ENCODE measurements at regions not wholly inside any gene's neighbourhood (a gene's known extent, or its start where the extent isn't known, plus 50 kb on each side); places are given as distances from the start of the nearest gene placed in this dataset.

GRCh38 chr2:120440521-120441350 is 94.8 kb downstream of the INHBB start:
- DNase-seq (ENCODE audit: low read depth in 2 of 2), result no peak

- DNase-seq (ENCODE audit: low read depth in 2 of 2), result no peak
Measured at GRCh38 chr2:120441351-120441700, 95.4 kb downstream of the INHBB start.

- DNase-seq (ENCODE audit: low read depth in 2 of 2), result no peak
Measured at GRCh38 chr2:120441744-120442471, 96.0 kb downstream of the INHBB start.

GRCh38 chr2:120442541-120442922 is 96.6 kb downstream of the INHBB start:
- no peak for DNase-seq (ENCODE audit: low read depth in 2 of 2)

- DNase-seq (ENCODE audit: low read depth in 2 of 2), result peak; percentile 7 to 8
Measured at GRCh38 chr2:120442923-120443571, 97.1 kb downstream of the INHBB start.

GRCh38 chr2:120443946-120444345 is 98.0 kb downstream of the INHBB start:
- no peak for DNase-seq (ENCODE audit: low read depth in 2 of 2)

- no peak for DNase-seq (ENCODE audit: low read depth in 2 of 2)
Measured at GRCh38 chr2:120444691-120445240, 98.8 kb downstream of the INHBB start.

- no peak for DNase-seq (ENCODE audit: low read depth in 2 of 2)
Measured at GRCh38 chr2:120445449-120446143, 99.7 kb downstream of the INHBB start.

GRCh38 chr2:120446236-120447126 is 100.5 kb downstream of the INHBB start:
- DNase-seq (ENCODE audit: low read depth in 2 of 2), result no peak

- no peak for DNase-seq (ENCODE audit: low read depth in 2 of 2)
Measured at GRCh38 chr2:120447127-120447785, 101.3 kb downstream of the INHBB start.

- DNase-seq (ENCODE audit: low read depth in 2 of 2), result no peak
Measured at GRCh38 chr2:120448436-120448835, 102.5 kb downstream of the INHBB start.

- DNase-seq (ENCODE audit: low read depth in 2 of 2), result no peak
Measured at GRCh38 chr2:120448961-120449810, 103.2 kb downstream of the INHBB start.

- no peak for DNase-seq (ENCODE audit: low read depth in 2 of 2)
Measured at GRCh38 chr2:120450196-120450820, 104.4 kb downstream of the INHBB start.

- DNase-seq (ENCODE audit: low read depth in 2 of 2), result no peak
Measured at GRCh38 chr2:120451334-120451733, 105.4 kb downstream of the INHBB start.

GRCh38 chr2:120452131-120452530 is 106.2 kb downstream of the INHBB start:
- no peak for DNase-seq (ENCODE audit: low read depth in 2 of 2)

- DNase-seq (ENCODE audit: low read depth in 2 of 2), result no peak
Measured at GRCh38 chr2:120452945-120453634, 107.2 kb downstream of the INHBB start.

- DNase-seq (ENCODE audit: low read depth in 2 of 2), result no peak
Measured at GRCh38 chr2:120453635-120453998, 107.7 kb downstream of the INHBB start.

GRCh38 chr2:120454654-120455385 is 108.9 kb downstream of the INHBB start:
- no peak for DNase-seq (ENCODE audit: low read depth in 2 of 2)

Measured in stimulated activated CD8-positive, alpha-beta memory T cell treated with anti-CD3 and anti-CD28 coated beads, Interleukin-2, amount 100 ng/mL, for 48 hours (primary cell).